Fibroblast of lung (primary cell): ENCODE measurements at regions not wholly inside any gene's neighbourhood (a gene's known extent, or its start where the extent isn't known, plus 50 kb on each side); places are given as distances from the start of the nearest gene placed in this dataset.

Experiments used
- CTCF ChIP-seq, 2 donors: IDR thresholded peaks in 1 of 2; conservative IDR thresholded peaks in 1 of 2; 1 replicate in 1 of 2; 2 replicates in 1 of 2; pipeline ENCODE4 v1.5.1; 2011 to 2012; ENCODE audit warnings: low read length in 2 of 2, control low read depth in 1 of 2, inconsistent platforms in 1 of 2, low read depth in 1 of 2, mild to moderate bottlenecking in 1 of 2
- EZH2 ChIP-seq: IDR thresholded peaks from 2 replicates; pipeline ENCODE4 v1.5.1; 2012; ENCODE audit warnings: low read length, control low read depth, mild to moderate bottlenecking; ENCODE audit errors: missing control alignments

GRCh38 chr2:194151231-194151630 lies 1505.8 kb upstream of the SLC39A10 start:
- no peak for TF ChIP-seq CTCF (conservative IDR thresholded peaks at IDR 0.05 in 1 of 2, IDR thresholded peaks at IDR 0.05 in 1 of 2; ENCODE audit: low read depth in 1 of 2, low read length in 2 of 2)
- TF ChIP-seq EZH2: no peak
